HG02970 (cell line): ENCODE measurements at regions not wholly inside any gene's neighbourhood (a gene's known extent, or its start where the extent isn't known, plus 50 kb on each side); places are given as distances from the start of the nearest gene placed in this dataset.
"Not testable (repeated sequence)": the region's sequence is repeated elsewhere in the genome, so short reads cannot be mapped to it uniquely, and the experiment has no call there.

ENCODE experiments used
- ATAC-seq: cut with Tn5 transposase; IDR thresholded peaks from one replicate; pipeline ENCODE4 v1.9.1; 2021; ENCODE audit warnings: mild to moderate bottlenecking, moderate library complexity, moderate number of reproducible peaks; ENCODE audit not compliant: unreplicated experiment, low FRiP score

GRCh38 chr12:102673606-102674005 lies 193.2 kb upstream of the IGF1 start:
- no peak for ATAC-seq

GRCh38 chr12:102672212-102672611 lies 191.8 kb upstream of the IGF1 start:
- not testable (repeated sequence) for ATAC-seq

- no peak for ATAC-seq
These were observed 188.7 kb upstream of the IGF1 start for GRCh38 chr12:102669056-102669455.

- not testable (repeated sequence) for ATAC-seq
These were observed 185.8 kb upstream of the IGF1 start for GRCh38 chr12:102666176-102666575.

GRCh38 chr12:102659200-102659911 lies 179.0 kb upstream of the IGF1 start:
- no peak for ATAC-seq

GRCh38 chr12:102653406-102653805 lies 173.0 kb upstream of the IGF1 start:
- ATAC-seq = no peak

GRCh38 chr12:102652645-102653313 lies 172.4 kb upstream of the IGF1 start:
- no peak for ATAC-seq

- no peak for ATAC-seq
These were observed 165.6 kb upstream of the IGF1 start for GRCh38 chr12:102645968-102646367.

- ATAC-seq = no peak
These were observed 163.7 kb upstream of the IGF1 start for GRCh38 chr12:102643879-102644575.

GRCh38 chr12:102642199-102642598 lies 161.8 kb upstream of the IGF1 start:
- no peak for ATAC-seq

- not testable (repeated sequence) for ATAC-seq
These were observed 160.3 kb upstream of the IGF1 start for GRCh38 chr12:102640658-102641057.

- ATAC-seq = no peak
These were observed 158.4 kb upstream of the IGF1 start for GRCh38 chr12:102638777-102639176.

- ATAC-seq = no peak
These were observed 153.7 kb upstream of the IGF1 start for GRCh38 chr12:102633981-102634605.

- ATAC-seq = no peak
These were observed 150.9 kb upstream of the IGF1 start for GRCh38 chr12:102631274-102631673.

- no peak for ATAC-seq
These were observed 149.0 kb upstream of the IGF1 start for GRCh38 chr12:102629262-102629888.

- ATAC-seq = no peak
These were observed 145.5 kb upstream of the IGF1 start for GRCh38 chr12:102625819-102626218.

GRCh38 chr12:102622618-102623017 lies 142.3 kb upstream of the IGF1 start:
- no peak for ATAC-seq

- no peak for ATAC-seq
These were observed 138.0 kb upstream of the IGF1 start for GRCh38 chr12:102618197-102618877.

GRCh38 chr12:102616692-102617091 lies 136.3 kb upstream of the IGF1 start:
- no peak for ATAC-seq

GRCh38 chr12:102611995-102612394 lies 131.6 kb upstream of the IGF1 start:
- ATAC-seq = no peak
